Lower leg skin (tissue), 3 donors: ENCODE measurements at regions not wholly inside any gene's neighbourhood (a gene's known extent, or its start where the extent isn't known, plus 50 kb on each side); places are given as distances from the start of the nearest gene placed in this dataset.

Experiments
- POLR2A ChIP-seq, 2 donors: fragments of 450-650 bp; IDR thresholded peaks; one replicate each; pipeline ENCODE4 v1.6.1; 2016 to 2017; ENCODE audit warnings: antibody characterized with exemption in 2 of 2, mild to moderate bottlenecking in 1 of 2, moderate library complexity in 1 of 2
- TF ChIP-seq, protein P1 (sequence below), 3 donors: fragments of 450-650 bp; IDR thresholded peaks; one replicate each; pipeline ENCODE4 v1.5.1; 2016; ENCODE audit warnings: antibody characterized with exemption in 3 of 3, mild to moderate bottlenecking in 3 of 3, moderate library complexity in 2 of 3

DNA sequence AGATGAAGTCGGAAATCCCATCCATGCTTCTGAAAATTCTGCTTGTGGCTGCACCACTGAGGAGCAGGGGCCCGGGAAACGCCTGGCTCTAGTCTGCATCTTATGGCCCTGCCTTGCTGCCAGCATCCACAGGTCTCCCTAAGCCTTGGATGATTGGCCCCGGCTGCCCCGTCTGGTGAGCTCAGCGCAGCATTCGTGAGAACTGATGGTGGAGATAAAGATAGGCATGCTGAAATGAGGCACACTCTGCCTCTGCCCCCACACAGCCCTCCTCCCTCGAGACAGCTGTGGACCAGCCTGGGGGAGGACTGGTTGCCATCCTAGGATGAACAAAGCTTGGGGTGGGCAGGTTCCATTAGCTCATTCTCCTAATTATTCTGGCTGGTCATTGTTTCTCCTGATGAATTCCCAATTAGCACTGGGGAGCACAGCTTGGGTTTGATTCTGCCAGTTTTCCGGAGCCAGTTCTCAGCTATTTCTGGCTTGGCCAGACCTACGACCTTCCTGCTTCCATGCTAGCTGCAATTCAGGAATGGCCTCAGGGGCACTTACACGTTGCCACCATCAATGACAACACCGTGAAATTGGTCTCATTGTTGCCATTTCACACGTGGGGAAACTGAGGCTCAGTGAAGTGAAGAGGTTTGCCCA, 62.8 kb upstream of the CPEB4 start:
- TF ChIP-seq, protein P1, sequence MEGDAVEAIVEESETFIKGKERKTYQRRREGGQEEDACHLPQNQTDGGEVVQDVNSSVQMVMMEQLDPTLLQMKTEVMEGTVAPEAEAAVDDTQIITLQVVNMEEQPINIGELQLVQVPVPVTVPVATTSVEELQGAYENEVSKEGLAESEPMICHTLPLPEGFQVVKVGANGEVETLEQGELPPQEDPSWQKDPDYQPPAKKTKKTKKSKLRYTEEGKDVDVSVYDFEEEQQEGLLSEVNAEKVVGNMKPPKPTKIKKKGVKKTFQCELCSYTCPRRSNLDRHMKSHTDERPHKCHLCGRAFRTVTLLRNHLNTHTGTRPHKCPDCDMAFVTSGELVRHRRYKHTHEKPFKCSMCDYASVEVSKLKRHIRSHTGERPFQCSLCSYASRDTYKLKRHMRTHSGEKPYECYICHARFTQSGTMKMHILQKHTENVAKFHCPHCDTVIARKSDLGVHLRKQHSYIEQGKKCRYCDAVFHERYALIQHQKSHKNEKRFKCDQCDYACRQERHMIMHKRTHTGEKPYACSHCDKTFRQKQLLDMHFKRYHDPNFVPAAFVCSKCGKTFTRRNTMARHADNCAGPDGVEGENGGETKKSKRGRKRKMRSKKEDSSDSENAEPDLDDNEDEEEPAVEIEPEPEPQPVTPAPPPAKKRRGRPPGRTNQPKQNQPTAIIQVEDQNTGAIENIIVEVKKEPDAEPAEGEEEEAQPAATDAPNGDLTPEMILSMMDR (IDR thresholded peaks at IDR 0.05), result no peak
- no peak for TF ChIP-seq POLR2A (IDR thresholded peaks at IDR 0.05)
